Tibial nerve (tissue), 4 donors: ENCODE measurements at regions not wholly inside any gene's neighbourhood (a gene's known extent, or its start where the extent isn't known, plus 50 kb on each side); places are given as distances from the start of the nearest gene placed in this dataset.

Experiments
- DNase-seq, 2 donors: peaks; one replicate each; pipeline ENCODE4 v3.0.0-alpha.2; 2019; ENCODE audit warnings: low spot score in 2 of 2
- H3K27ac ChIP-seq, 4 donors: fragments of 200-600 bp; sonication (generic) in 3 of 4; one replicate each; pipeline ENCODE4 v1.5.1; 2017 to 2019; ENCODE audit warnings: mild to moderate bottlenecking in 1 of 4
- H3K27me3 ChIP-seq, 2 donors: fragments of 200-600 bp; sonication (generic) in 1 of 2; one replicate each; pipeline versions ENCODE4 v1.5.1 to v1.6.0; 2017 to 2019
- H3K36me3 ChIP-seq, 3 donors: fragments of 200-600 bp; sonication (generic); one replicate each; pipeline ENCODE4 v1.5.1; 2018 to 2019
- H3K4me1 ChIP-seq, 4 donors: fragments of 200-600 bp; sonication (generic) in 3 of 4; one replicate each; pipeline ENCODE4 v1.5.1; 2017 to 2019
- H3K4me3 ChIP-seq, 4 donors: fragments of 200-600 bp; sonication (generic) in 3 of 4; one replicate each; pipeline ENCODE4 v1.5.1; 2017 to 2019; ENCODE audit warnings: mild to moderate bottlenecking in 1 of 4, moderate library complexity in 1 of 4
- H3K9me3 ChIP-seq, 4 donors: fragments of 200-600 bp; sonication (generic) in 3 of 4; one replicate each; pipeline ENCODE4 v1.5.1; 2017 to 2019
- EP300 ChIP-seq, 2 donors: sonication (generic); formaldehyde crosslinking; IDR thresholded peaks; one replicate each; pipeline ENCODE4 v1.6.1; 2017; ENCODE audit warnings: antibody characterized with exemption in 2 of 2, mild to moderate bottlenecking in 1 of 2
- POLR2A ChIP-seq, 2 donors: fragments of 450-650 bp; IDR thresholded peaks; one replicate each; pipeline ENCODE4 v1.6.1; 2017; ENCODE audit warnings: antibody characterized with exemption in 2 of 2, mild to moderate bottlenecking in 2 of 2, moderate library complexity in 2 of 2
- whole genome bisulfite sequencing, 2 donors: methylation state at CpG; one replicate each; pipeline ENCODE4 v1.1.5; 2018; 5-methylcytosine and 5-hydroxymethylcytosine counted together
- TF ChIP-seq, protein P1 (sequence below), 5 experiments: fragments of 200-600 bp in 3 of 5; fragments of 450-650 bp in 2 of 5; sonication (generic) in 3 of 5; IDR thresholded peaks; one replicate each; pipeline ENCODE4 v1.5.1; 2016 to 2019; ENCODE audit warnings: antibody characterized with exemption in 5 of 5, mild to moderate bottlenecking in 3 of 5, moderate library complexity in 2 of 5

GRCh38 chr14:55841625-55842024, 261.6 kb downstream of the KTN1 start:
- no peak for TF ChIP-seq EP300 (IDR thresholded peaks at IDR 0.05)
- TF ChIP-seq, protein P1, sequence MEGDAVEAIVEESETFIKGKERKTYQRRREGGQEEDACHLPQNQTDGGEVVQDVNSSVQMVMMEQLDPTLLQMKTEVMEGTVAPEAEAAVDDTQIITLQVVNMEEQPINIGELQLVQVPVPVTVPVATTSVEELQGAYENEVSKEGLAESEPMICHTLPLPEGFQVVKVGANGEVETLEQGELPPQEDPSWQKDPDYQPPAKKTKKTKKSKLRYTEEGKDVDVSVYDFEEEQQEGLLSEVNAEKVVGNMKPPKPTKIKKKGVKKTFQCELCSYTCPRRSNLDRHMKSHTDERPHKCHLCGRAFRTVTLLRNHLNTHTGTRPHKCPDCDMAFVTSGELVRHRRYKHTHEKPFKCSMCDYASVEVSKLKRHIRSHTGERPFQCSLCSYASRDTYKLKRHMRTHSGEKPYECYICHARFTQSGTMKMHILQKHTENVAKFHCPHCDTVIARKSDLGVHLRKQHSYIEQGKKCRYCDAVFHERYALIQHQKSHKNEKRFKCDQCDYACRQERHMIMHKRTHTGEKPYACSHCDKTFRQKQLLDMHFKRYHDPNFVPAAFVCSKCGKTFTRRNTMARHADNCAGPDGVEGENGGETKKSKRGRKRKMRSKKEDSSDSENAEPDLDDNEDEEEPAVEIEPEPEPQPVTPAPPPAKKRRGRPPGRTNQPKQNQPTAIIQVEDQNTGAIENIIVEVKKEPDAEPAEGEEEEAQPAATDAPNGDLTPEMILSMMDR (IDR thresholded peaks at IDR 0.05), result no peak
- no peak for TF ChIP-seq POLR2A (IDR thresholded peaks at IDR 0.05)
- DNase-seq, result no peak
- 72 to 81% methylated on average over 6 of the region's 6 CpGs for WGBS, 2 donors

GRCh38 chr14:55843718-55844403, 263.9 kb downstream of the KTN1 start:
- DNase-seq, result no peak
- H3K36me3 ChIP-seq, result no peaks in the 10 kb centered on the region
- WGBS, 2 donors, result 62 to 64% methylated on average over 8 of the region's 8 CpGs
- H3K27me3 ChIP-seq, result no peaks in the 10 kb centered on the region
- H3K9me3 ChIP-seq, result peaks cover 0 to 8% (median 0%) of the 10 kb centered on the region in 4 donors
- TF ChIP-seq, protein P1 (IDR thresholded peaks at IDR 0.05), result peak in 2 of 5 experiments; percentile 14 to 20
- TF ChIP-seq EP300 (IDR thresholded peaks at IDR 0.05), result no peak
- H3K4me1 ChIP-seq, result peaks cover 0 to 20% (median 2%) of the 10 kb centered on the region in 4 donors
- H3K4me3 ChIP-seq, result no peak overlapping the region
- no peak overlapping the region for H3K27ac ChIP-seq

More at GRCh38 chr14:55841625-55842024, 261.6 kb downstream of the KTN1 start:
- H3K4me1 ChIP-seq, result peaks cover 0 to 6% (median 0%) of the 10 kb centered on the region in 4 donors
- no peak overlapping the region for H3K4me3 ChIP-seq
- H3K27me3 ChIP-seq, result no peaks in the 10 kb centered on the region
- peaks cover 0 to 8% (median 0%) of the 10 kb centered on the region in 4 donors for H3K9me3 ChIP-seq
- no peaks in the 10 kb centered on the region for H3K36me3 ChIP-seq
- no peak overlapping the region for H3K27ac ChIP-seq

- no peak for TF ChIP-seq EP300 (IDR thresholded peaks at IDR 0.05)
- no peak for TF ChIP-seq POLR2A (IDR thresholded peaks at IDR 0.05)
- TF ChIP-seq, protein P1 (IDR thresholded peaks at IDR 0.05), result no peak
- no peak for DNase-seq
- H3K4me3 ChIP-seq, result no peak overlapping the region
- no peaks in the 10 kb centered on the region for H3K27me3 ChIP-seq
- H3K36me3 ChIP-seq, result no peaks in the 10 kb centered on the region
- peak overlapping the region in 2 of 4 donors; percentile 10 to 30 for H3K27ac ChIP-seq
- peaks cover 0 to 21% (median 2%) of the 10 kb centered on the region in 4 donors for H3K4me1 ChIP-seq
- 78 to 82% methylated on average over 9 of the region's 9 CpGs for WGBS, 2 donors
- peaks cover 0 to 8% (median 0%) of the 10 kb centered on the region in 4 donors for H3K9me3 ChIP-seq
Observed at GRCh38 chr14:55845963-55846825, 266.2 kb downstream of the KTN1 start.

DNA sequence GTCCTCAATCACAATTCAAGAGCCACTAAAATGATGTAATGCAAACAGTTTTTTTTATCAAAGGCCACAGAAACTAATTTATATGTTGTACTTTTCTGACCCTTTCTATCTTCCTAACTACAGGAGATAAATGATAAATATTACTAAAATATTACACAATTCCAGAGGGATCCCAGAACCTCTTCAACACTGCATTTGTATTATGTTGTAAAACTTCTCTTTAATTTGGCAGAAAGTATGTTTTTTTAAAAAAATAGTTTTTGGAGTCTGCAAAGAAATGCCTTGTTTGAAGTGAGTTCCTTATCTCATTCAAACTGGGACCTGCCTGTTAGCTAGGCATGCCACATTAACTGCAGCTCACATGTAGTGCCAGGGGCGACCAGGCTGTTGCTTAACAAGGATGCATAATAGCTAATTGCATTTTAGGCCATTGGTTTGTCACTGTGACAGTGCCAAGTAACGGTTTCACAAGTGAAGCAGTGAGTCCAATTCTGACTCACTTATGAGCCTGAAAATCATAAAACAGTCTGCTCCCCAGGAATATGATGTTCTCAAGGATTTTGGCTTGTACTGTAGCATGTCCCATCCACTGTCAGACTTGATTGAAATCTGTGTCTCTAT, 266.9 kb downstream of the KTN1 start:
- TF ChIP-seq POLR2A (IDR thresholded peaks at IDR 0.05), result no peak
- TF ChIP-seq, protein P1 (IDR thresholded peaks at IDR 0.05), result no peak
- TF ChIP-seq EP300 (IDR thresholded peaks at IDR 0.05), result peak in 1 of 2 donors; percentile 82
- 46 to 60% methylated on average over 2 of the region's 2 CpGs for WGBS, 2 donors
- Histone ChIP-seq H3K36me3 (no peaks in the 10 kb centered on the region), H3K4me1 (peaks cover 0 to 27% (median 2%) of the 10 kb centered on the region in 4 donors), H3K4me3 (no peak overlapping the region), H3K27me3 (no peaks in the 10 kb centered on the region), H3K27ac (peak overlapping the region in 2 of 4 donors; percentile 10 to 30), H3K9me3 (peaks cover 0 to 8% (median 0%) of the 10 kb centered on the region in 4 donors)
- peak; percentile 35 to 68 for DNase-seq
